OCI-LY1 (cell line): ENCODE measurements at regions not wholly inside any gene's neighbourhood (a gene's known extent, or its start where the extent isn't known, plus 50 kb on each side); places are given as distances from the start of the nearest gene placed in this dataset.

Experiments used
- H2AFZ ChIP-seq: fragments of 200-600 bp; sonication (generic), shearing (Covaris generic); 2 replicates; pipeline ENCODE4 v1.6.0; 2014; ENCODE audit warnings: antibody characterized with exemption, mild to moderate bottlenecking, low read length
- H3F3A ChIP-seq: fragments of 200-600 bp; sonication (generic), shearing (Covaris generic); 2 replicates; pipeline ENCODE4 v1.6.0; 2014; ENCODE audit warnings: mild to moderate bottlenecking, antibody characterized with exemption, low read length, moderate library complexity; ENCODE audit not compliant: insufficient read depth
- H3K27ac ChIP-seq: fragments of 200-600 bp; sonication (generic); 2 replicates; pipeline ENCODE4 v1.5.1; 2014; ENCODE audit warnings: low read length, mixed run types, mild to moderate bottlenecking, low read depth; ENCODE audit not compliant: poor library complexity, severe bottlenecking
- H3K27me3 ChIP-seq: fragments of 200-600 bp; sonication (generic); 2 replicates; pipeline ENCODE4 v1.6.0; 2014; ENCODE audit warnings: antibody characterized with exemption, mild to moderate bottlenecking, low read length, moderate library complexity; ENCODE audit not compliant: insufficient read depth
- H3K36me3 ChIP-seq: fragments of 200-600 bp; sonication (generic); 2 replicates; pipeline ENCODE4 v1.6.1; 2014; ENCODE audit warnings: mild to moderate bottlenecking, antibody characterized with exemption, low read length, moderate library complexity, mixed read lengths; ENCODE audit not compliant: insufficient read depth
- H3K4me1 ChIP-seq: fragments of 200-600 bp; sonication (generic); 2 replicates; pipeline ENCODE4 v1.5.1; 2014; ENCODE audit warnings: mild to moderate bottlenecking, low read length, moderate library complexity; ENCODE audit not compliant: insufficient read depth, severe bottlenecking
- H3K4me2 ChIP-seq: fragments of 200-600 bp; sonication (generic), shearing (Covaris generic); 2 replicates; pipeline ENCODE4 v1.6.1; 2014; ENCODE audit warnings: low read length
- H3K4me3 ChIP-seq: fragments of 200-600 bp; sonication (generic); 2 replicates; pipeline ENCODE4 v1.5.1; 2014; ENCODE audit warnings: low read length, low read depth, mild to moderate bottlenecking, mixed read lengths; ENCODE audit not compliant: poor library complexity, severe bottlenecking
- H3K79me2 ChIP-seq: fragments of 200-600 bp; shearing (Covaris generic); 2 replicates; pipeline ENCODE4 v1.6.1; 2016; ENCODE audit warnings: mixed run types, low read length, mixed read lengths; ENCODE audit not compliant: insufficient read depth
- H3K9ac ChIP-seq: fragments of 200-600 bp; sonication (generic), shearing (Covaris generic); 2 replicates; pipeline ENCODE4 v1.6.1; 2014; ENCODE audit warnings: mild to moderate bottlenecking, low read length, mixed read lengths
- H3K9me2 ChIP-seq: fragments of 200-600 bp; sonication (generic), shearing (Covaris generic); 2 replicates; pipeline ENCODE4 v1.6.1; 2014; ENCODE audit warnings: low read depth, mild to moderate bottlenecking, low read length, mixed read lengths
- H3K9me3 ChIP-seq: fragments of 200-600 bp; shearing (Covaris generic); 2 replicates; pipeline ENCODE4 v1.6.1; 2014; ENCODE audit warnings: low read length, mixed read lengths
- H4K20me1 ChIP-seq: fragments of 200-600 bp; sonication (generic), shearing (Covaris generic); 2 replicates; pipeline ENCODE4 v1.6.0; 2016; ENCODE audit warnings: mild to moderate bottlenecking, low read length; ENCODE audit not compliant: insufficient read depth
- EZH2 ChIP-seq: fragments of 200-600 bp; sonication (generic), shearing (Covaris generic); IDR thresholded peaks from 2 replicates; pipeline ENCODE4 v1.8.0; 2017; ENCODE audit warnings: borderline replicate concordance, mixed run types, mild to moderate bottlenecking, antibody characterized with exemption, low read length, moderate library complexity, mixed read lengths
- TF ChIP-seq, protein P1 (sequence below): fragments of 200-600 bp; sonication (generic), shearing (Covaris generic); IDR thresholded peaks from 2 replicates; pipeline ENCODE4 v1.5.1; 2017; ENCODE audit warnings: mild to moderate bottlenecking, antibody characterized with exemption, low read length, moderate library complexity, mixed read lengths

DNA sequence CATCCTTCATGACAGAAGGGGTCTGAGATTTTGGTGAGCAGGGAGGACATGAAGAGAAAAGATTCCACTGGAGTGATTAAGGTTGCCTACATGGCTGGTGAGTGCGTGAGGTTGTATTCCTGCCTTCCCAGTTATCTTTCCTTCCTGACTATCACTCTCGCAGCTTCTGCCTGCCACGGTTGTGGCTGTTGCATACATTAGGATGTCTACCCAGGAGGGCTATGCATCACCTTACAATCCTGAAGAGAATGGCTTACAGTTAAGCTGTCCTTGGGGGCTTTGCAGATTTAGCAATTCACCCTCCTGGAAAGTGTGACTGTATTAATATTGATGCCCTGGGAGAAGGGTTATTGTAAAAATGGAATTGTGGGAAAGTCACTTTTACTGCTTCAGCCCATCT is 571.0 kb downstream of the TSN start:
- H3K36me3 ChIP-seq, result no peaks in the 10 kb centered on the region
- H3K79me2 ChIP-seq, result no peaks in the 10 kb centered on the region
- no peaks in the 10 kb centered on the region for H3K4me1 ChIP-seq

DNA sequence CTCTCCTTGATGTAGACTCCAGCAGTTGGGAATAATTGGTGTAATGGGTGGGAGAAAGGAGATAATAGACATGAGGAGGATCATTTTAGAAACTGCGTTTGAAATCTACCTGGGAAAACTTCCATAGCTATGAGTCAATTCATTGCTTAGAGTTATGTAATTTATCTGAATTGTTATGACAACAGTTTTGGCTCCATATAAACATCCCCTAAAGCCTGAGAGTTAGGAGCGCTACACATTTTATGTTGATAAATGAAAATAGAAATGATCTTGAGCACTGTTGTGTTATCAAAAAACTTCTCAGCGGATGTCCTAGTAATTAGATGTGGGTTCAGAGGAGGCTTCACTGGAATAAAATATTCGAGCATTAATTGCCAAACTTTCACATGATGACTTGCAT is 573.4 kb downstream of the TSN start:
- TF ChIP-seq EZH2, result no peak
- TF ChIP-seq, protein P1, sequence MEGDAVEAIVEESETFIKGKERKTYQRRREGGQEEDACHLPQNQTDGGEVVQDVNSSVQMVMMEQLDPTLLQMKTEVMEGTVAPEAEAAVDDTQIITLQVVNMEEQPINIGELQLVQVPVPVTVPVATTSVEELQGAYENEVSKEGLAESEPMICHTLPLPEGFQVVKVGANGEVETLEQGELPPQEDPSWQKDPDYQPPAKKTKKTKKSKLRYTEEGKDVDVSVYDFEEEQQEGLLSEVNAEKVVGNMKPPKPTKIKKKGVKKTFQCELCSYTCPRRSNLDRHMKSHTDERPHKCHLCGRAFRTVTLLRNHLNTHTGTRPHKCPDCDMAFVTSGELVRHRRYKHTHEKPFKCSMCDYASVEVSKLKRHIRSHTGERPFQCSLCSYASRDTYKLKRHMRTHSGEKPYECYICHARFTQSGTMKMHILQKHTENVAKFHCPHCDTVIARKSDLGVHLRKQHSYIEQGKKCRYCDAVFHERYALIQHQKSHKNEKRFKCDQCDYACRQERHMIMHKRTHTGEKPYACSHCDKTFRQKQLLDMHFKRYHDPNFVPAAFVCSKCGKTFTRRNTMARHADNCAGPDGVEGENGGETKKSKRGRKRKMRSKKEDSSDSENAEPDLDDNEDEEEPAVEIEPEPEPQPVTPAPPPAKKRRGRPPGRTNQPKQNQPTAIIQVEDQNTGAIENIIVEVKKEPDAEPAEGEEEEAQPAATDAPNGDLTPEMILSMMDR, result no peak
- H3F3A ChIP-seq, result no peaks in the 10 kb centered on the region

More for the DNA sequence above, 571.0 kb downstream of the TSN start:
- TF ChIP-seq, protein P1, result no peak
- TF ChIP-seq EZH2, result no peak
- Histone ChIP-seq H3K4me2 (no peak overlapping the region), H3F3A (no peaks in the 10 kb centered on the region), H4K20me1 (no peaks in the 10 kb centered on the region), H3K9ac (no peak overlapping the region), H3K9me3 (no peaks in the 10 kb centered on the region), H3K27me3 (no peaks in the 10 kb centered on the region), H2AFZ (no peak overlapping the region), H3K4me3 (no peak overlapping the region), H3K9me2 (no peaks in the 10 kb centered on the region), H3K27ac (no peak overlapping the region)

DNA sequence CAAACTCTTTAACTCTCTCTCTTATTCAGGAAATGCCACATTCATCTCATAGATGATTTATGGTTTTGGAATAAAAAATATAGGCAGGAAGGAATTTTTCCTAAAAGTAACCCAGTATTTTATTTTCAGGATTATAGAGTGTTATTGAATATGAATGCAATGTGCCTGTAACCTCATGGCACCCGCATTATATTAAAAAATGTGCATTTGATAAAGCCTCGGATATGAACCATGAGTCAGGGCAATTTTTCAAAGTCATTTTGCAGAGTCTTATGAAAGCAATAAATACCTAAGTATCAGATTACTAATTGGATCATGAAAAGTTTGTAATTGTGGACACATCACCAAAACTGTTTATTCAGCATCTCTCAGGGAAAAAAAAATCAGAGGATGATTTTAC is 573.8 kb downstream of the TSN start:
- H4K20me1 ChIP-seq, result no peaks in the 10 kb centered on the region
- H3K9ac ChIP-seq, result no peak overlapping the region
- no peaks in the 10 kb centered on the region for H3K4me1 ChIP-seq
- no peak overlapping the region for H2AFZ ChIP-seq
- no peaks in the 10 kb centered on the region for H3F3A ChIP-seq
- H3K36me3 ChIP-seq, result no peaks in the 10 kb centered on the region
- TF ChIP-seq, protein P1, result no peak
- H3K4me3 ChIP-seq, result no peak overlapping the region
- H3K79me2 ChIP-seq, result no peaks in the 10 kb centered on the region
- H3K27ac ChIP-seq, result no peak overlapping the region
- no peaks in the 10 kb centered on the region for H3K9me3 ChIP-seq
- H3K27me3 ChIP-seq, result no peaks in the 10 kb centered on the region
- no peak overlapping the region for H3K4me2 ChIP-seq
- no peaks in the 10 kb centered on the region for H3K9me2 ChIP-seq

More for the DNA sequence above, 573.4 kb downstream of the TSN start:
- Histone ChIP-seq H3K27me3 (no peaks in the 10 kb centered on the region), H3K27ac (no peak overlapping the region), H3K4me2 (no peak overlapping the region), H3K79me2 (no peaks in the 10 kb centered on the region), H3K9me3 (no peaks in the 10 kb centered on the region), H3K9me2 (no peaks in the 10 kb centered on the region), H2AFZ (no peak overlapping the region), H4K20me1 (no peaks in the 10 kb centered on the region), H3K9ac (no peak overlapping the region), H3K4me1 (no peaks in the 10 kb centered on the region), H3K4me3 (no peak overlapping the region), H3K36me3 (no peaks in the 10 kb centered on the region)
